ENCODE measurements at regions not wholly inside any gene's neighbourhood (a gene's known extent, or its start where the extent isn't known, plus 50 kb on each side); places are given as distances from the start of the nearest gene placed in this dataset.
A peak's percentile ranks its signal among the peaks of the same experiment; 100 is the strongest.
"Not testable (repeated sequence)": the region's sequence is repeated elsewhere in the genome, so short reads cannot be mapped to it uniquely, and the experiment has no call there.

DNA sequence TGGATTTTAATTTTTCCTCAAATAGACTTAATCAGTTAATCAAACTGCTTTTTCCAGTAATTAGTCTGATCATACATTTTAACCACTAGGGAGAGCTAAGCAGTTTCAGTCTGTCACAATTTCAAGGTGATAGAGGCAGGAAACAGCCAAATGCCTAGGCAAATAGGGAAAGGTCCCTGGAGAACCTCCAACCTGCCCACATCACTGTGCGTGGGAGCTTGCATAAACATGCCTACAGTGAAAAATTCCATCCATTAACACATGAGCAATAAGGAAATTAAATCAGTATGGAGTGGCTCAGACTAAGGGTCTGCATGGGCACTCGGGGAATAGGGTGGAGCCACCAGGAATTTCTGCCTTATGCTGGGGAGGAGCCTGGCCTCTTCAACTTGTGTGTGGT is 74.6 kb downstream of the AASDHPPT start:
- DNase-seq (ENCODE audit: low spot score) = no peak

DNA sequence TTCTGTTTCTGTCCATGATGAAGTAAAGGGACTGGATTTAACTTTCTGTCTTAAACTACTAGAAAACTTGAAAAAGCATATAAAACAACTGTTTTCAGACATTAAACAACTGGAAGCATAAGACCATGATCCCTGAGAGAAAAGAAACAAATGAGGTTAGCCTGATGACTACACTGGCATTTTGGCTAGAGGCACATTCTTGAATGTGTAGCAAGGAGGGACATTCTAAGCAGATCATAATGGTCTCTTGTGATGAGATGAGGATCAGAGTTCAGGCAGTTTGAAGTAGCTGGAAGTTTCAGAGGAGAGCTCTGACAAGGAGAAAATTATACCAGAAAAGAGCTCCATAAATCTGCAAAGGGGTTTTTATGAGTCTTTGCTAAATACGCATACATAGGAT is 75.4 kb downstream of the AASDHPPT start:
- DNase-seq (ENCODE audit: low spot score) = no peak

DNA sequence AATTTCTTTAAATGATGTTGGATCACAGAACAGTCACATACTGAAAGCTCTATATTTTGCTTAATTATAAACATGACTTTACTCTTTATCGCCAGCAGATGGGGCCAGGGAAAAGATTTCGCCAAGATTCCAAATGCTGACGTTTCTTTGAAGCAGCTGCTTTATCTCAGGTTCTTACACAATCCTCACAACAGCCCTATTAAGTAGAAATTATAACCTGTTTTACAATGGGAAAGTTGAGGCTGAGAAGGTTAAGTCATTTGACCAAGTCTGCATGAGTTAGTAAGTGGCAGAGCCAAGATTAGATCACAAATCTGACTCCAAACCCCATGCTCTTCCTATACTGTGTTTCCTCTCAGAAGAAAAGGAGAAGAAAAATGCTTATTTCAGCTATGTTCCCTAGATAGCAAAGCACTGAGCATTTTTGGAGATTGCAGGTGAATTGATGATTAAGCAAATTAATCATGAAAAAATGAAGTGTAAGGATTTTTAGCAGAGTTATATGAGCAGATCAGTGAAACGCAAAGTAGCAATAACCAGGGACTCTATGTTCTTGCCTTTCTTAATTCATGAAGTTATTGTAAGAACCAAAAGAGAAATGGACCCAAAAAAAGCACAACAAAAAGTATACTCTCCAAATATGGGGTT is 79.0 kb downstream of the AASDHPPT start:
- peak; percentile 17 for DNase-seq (ENCODE audit: low spot score)

DNA sequence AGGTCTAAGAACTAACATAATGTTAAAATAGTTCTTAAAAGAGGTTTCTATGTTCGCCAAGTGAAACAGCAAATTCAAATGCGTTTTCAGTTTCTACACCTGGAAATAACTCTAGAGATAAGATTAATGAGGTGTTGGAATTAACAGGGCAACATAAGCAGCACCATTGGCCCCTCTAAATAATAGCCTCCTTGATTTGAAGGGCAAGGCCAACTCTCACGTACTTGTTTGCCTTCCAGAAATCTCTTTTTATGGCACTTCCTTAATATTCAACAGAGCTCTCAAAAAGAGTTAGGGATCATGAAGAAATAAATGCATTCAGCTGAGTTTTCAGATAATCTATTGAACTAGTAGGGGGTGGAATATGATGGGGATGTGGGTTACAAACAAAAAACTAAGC is 80.9 kb downstream of the AASDHPPT start:
- no peak for DNase-seq (ENCODE audit: low spot score)

- DNase-seq (ENCODE audit: low spot score) = no peak
These were observed 82.4 kb downstream of the AASDHPPT start for GRCh38 chr11:106159836-106160235.

- no peak for DNase-seq (ENCODE audit: low spot score)
These were observed 83.0 kb downstream of the AASDHPPT start for GRCh38 chr11:106160494-106160893.

DNA sequence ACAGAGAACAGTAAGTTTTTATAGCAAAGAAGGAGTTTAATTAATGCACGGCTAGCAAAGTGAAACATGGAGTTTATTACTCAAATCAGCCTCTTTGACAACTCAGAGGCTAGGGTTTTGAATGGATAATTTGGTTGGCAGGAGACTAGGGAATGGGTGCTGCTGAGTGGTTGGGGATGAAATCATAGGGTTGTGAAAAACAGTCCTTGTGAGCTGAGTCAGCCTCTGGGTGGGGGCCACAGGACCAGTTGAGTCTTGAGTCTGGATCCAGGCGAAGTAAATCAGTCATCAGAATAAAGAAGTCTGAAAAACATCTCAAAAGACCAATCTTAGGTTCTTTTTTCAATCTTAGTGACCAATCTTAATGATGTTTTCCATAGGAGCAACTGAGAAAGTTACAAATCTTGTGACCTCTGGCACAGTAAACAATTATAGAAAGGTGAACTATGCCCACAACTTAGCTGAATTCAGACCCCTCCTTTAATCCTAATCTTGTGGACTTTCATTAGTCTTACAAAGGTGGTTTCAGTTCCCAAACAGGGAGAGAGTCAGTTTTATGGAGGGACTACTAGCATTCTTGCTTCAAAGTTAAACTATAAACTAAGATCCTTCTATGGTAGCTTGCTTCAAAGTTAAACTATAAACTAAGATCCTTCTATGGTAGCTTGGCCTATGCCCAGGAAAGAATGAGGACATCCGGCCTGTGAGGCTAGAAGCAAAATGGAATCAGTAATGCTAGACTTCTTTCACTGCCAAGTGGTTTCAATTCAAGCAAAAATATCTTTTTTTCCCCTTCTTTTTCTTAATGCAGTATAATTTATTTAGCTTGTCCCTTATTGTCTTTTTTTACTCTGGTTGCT is 84.5 kb downstream of the AASDHPPT start:
- no peak for DNase-seq (ENCODE audit: low spot score)

DNA sequence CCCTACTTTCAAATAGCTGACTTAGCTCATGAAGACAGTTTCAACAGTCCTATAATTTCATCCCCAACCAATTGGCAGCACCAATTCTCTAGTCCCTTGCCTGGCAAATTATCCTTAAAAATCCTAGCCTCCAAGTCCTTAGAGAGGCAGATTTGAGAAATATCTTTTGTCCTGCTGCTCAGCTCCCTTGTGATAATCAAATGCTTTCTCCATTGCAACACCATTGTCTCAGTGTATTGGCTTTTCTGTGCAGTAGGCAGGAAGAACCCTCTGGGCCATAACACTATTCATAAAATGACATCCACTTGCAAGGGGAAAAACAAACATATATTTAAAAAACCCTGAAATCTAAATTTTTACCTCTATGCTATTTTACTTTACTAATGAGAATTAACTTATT is 89.6 kb downstream of the AASDHPPT start:
- no peak for DNase-seq (ENCODE audit: low spot score)

- no peak for DNase-seq (ENCODE audit: low spot score)
These were observed 95.0 kb downstream of the AASDHPPT start for GRCh38 chr11:106172386-106172991.

GRCh38 chr11:106173291-106173690 is 95.8 kb downstream of the AASDHPPT start:
- no peak for DNase-seq (ENCODE audit: low spot score)

- DNase-seq (ENCODE audit: low spot score) = not testable (repeated sequence)
These were observed 96.5 kb downstream of the AASDHPPT start for GRCh38 chr11:106174003-106174402.

DNA sequence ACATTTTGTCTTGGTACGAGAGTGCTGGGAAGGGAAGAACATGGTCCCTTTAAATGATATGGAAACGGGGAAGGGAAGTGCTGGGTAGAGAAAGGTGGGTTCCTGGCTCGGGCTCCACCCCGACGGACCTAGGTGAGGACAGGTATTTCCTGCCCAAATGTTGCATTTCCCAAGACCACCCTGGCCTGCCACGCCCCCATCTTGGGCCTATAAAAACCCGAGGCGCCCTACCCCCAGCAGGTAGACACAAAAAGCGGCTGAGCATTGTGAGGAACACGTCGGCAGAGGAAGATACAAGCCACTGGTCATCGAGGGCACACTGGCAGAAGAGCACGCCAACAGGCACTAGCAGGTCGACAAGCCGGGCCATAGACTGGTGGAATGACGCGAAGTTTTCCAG is 99.4 kb downstream of the AASDHPPT start:
- no peak for DNase-seq (ENCODE audit: low spot score)

GRCh38 chr11:106177311-106177710 is 99.8 kb downstream of the AASDHPPT start:
- DNase-seq (ENCODE audit: low spot score) = no peak

DNA sequence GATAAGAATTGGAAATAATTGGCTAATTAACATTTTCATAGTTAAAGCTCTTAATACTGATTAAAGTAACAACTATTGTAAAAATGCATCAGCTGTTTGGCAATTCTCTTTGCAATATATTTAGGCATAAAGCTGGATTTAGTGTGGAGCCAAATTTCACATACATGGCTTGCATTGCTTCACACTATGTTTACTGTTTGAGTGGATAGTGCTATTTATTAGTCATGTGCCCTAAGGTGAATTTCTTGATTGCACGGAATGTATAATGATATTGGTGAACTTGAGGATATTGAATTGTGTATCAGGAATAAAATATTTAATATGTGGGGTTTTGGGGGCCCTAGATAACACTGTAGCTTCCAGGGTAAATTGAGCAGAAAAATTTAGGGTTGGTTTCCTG is 100.9 kb downstream of the AASDHPPT start:
- DNase-seq (ENCODE audit: low spot score) = no peak

DNA sequence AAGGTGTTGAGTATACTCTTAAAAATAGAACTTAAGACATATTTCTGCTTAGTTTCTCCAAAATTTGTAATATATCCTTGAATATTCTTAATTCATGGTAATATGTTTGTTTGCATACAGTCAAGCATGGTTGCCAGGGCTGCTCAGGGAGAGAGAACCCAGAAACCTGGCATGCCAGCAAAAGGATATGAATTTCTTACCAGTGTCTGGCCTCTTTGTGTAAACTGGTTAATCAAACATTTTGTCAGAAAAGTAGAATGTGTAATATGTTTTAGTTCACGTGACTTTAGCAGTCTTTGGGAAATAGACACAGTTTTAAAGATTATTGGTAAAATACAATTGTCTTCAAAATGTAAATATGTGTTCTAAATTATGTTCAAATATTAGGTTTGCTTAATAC is 101.6 kb downstream of the AASDHPPT start:
- no peak for DNase-seq (ENCODE audit: low spot score)

DNA sequence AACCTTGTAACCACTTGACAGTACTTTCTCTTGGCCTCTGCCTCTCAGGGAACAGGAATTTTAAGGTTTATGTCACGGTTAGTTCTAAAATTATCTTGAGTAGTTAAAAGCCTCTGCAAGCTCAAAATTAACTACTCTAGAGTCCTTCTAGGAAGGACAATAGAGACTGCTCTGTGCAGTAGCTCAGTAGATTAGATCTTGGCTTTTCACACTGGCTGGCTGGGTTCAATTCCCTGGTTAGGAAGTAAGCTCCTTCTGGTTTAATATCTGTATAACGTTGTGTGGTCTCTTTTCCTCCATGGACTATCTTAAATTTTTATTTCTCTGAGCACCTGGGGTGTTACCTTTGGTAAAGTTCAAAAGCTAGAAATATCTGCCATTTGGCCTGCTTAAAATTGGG is 109.2 kb downstream of the AASDHPPT start:
- DNase-seq (ENCODE audit: low spot score) = no peak

- no peak for DNase-seq (ENCODE audit: low spot score)
These were observed 110.5 kb downstream of the AASDHPPT start for GRCh38 chr11:106187860-106188456.

DNA sequence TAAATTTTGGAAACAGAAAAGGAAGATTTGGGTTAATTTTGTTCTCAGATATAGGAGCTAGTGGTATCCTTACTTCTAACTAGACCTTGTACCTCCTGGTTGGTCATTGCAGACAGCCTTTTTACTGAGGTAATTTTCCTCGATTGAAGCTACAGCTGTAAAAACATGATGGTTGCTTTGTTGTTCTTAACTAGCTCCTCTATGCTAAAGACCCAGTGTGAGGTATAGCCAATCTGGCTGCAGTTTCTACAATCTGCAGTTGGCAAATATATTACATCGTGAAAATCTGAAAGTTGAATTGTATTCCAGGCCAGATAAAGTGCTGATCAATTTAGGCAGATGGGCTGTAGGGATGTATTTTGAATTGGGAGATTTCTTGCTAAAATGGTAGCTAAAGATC is 116.5 kb downstream of the AASDHPPT start:
- no peak for DNase-seq (ENCODE audit: low spot score)

- no peak for DNase-seq (ENCODE audit: low spot score)
These were observed 120.0 kb downstream of the AASDHPPT start for GRCh38 chr11:106197438-106197837.

DNA sequence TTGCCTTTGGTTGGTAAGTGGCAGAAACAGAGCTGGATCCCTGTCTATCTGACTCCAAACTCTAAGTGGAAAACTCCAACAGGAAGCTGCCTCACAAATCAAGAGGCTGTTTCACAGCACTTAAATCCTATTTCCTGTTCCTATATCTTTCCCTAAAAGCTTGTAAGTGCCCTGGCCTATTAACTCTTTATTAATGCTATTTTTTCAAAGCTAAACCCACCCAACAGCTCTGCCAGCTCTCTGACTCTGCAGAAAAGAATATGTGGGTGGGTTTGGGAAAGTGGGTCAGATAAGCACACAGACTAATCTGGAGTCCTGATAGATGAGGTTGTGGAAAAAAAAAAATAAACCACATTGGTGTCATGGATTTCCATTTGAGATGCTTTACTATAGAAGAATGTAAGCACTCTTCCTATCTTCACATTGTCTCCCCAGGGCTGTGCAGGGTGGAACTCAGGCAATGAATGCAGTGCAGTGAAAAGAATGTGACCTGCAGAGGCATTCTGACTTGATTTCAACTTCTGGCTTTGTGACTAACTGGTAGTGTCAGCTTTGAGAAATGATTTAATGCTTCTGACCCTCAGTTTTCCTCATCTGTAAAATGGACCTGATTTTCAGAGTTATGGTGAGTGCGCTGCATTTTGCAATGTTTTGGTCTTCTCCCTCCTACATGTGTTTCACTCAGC is 125.6 kb downstream of the AASDHPPT start:
- DNase-seq (ENCODE audit: low spot score) = no peak

DNA sequence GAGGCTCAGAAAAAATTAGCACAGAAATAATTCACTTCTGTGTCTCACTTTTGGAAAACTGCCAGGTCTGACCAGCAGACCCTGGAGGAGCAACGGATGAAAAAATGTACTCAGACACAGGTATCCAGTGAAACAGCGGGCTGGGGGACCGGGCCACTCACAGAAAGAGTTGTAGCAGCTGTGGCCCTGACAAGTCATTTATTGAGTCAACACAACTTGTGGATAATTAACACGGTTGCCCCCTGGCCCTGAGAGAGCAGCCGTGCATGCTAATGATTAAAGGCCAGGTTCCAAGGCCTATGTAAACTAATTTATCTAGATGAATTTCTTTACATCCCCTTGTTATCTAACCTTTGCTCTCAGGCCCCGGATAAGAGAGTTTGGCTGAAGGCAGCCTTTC is 131.3 kb downstream of the AASDHPPT start:
- peak; percentile 34 for DNase-seq (ENCODE audit: low spot score)

- no peak for DNase-seq (ENCODE audit: low spot score)
These were observed 134.6 kb downstream of the AASDHPPT start for GRCh38 chr11:106212081-106212480.
